ENCODE measurements at regions not wholly inside any gene's neighbourhood (a gene's known extent, or its start where the extent isn't known, plus 50 kb on each side); places are given as distances from the start of the nearest gene placed in this dataset.

GRCh38 chr10:32149252-32149955 lies 93.2 kb upstream of the KIF5B start (continued):
- TF ChIP-seq CREM (IDR thresholded peaks at IDR 0.05; ENCODE audit: low read depth): peak; percentile 60; the same call in 1 of the 2 replicates
- no peak for TF ChIP-seq RFX7 (CRISPR knock-in tag; IDR thresholded peaks at IDR 0.05)

GRCh38 chr10:32148864-32149251 lies 92.6 kb upstream of the KIF5B start:
- no peak for FAIRE-seq
- Histone ChIP-seq H3K27me3 (ENCODE audit: control insufficient read depth in 2 of 2, insufficient read depth in 2 of 2, low read length in 2 of 2) (no peaks in the 10 kb centered on the region; a peak in 1 of 5 replicates), H3K4me3 (no peak overlapping the region), H4K20me1 (replicated peaks; ENCODE audit: control insufficient read depth, insufficient read depth, low read length) (no peaks in the 10 kb centered on the region), H3K4me2 (ENCODE audit: insufficient read depth, low read length) (0 out of 2 replicates have a peak overlapping the region, but pooled peaks have one; percentile 53), H3K9me1 (ENCODE audit: control insufficient read depth, insufficient read depth, low read length) (no peaks in the 10 kb centered on the region), H3K79me2 (ENCODE audit: control insufficient read depth, insufficient read depth, low read length) (no peaks in the 10 kb centered on the region), H3K9ac (ENCODE audit: insufficient read depth in 1 of 2, low read depth in 2 of 2, low read length in 2 of 2) (no peak overlapping the region), H2AFZ (ENCODE audit: low read depth, low read length) (peak overlapping the region; percentile 38; the same call in 1 of the 2 replicates), H3K9me3 (replicated peaks; ENCODE audit: control insufficient read depth, insufficient read depth, low read depth, low read length) (no peaks in the 10 kb centered on the region), H3K27ac (ENCODE audit: extremely low read depth, low read depth, low read length) (0 out of 3 replicates have a peak overlapping the region, but pooled peaks have one; percentile 27), H3K4me1 (replicated peaks in 1 of 2; ENCODE audit: control insufficient read depth in 2 of 2, insufficient read depth in 2 of 2, low read length in 2 of 2) (peaks cover 4 to 15% of the 10 kb centered on the region in 2 experiments), H3K36me3 (ENCODE audit: control insufficient read depth, insufficient read depth, low read length) (no peaks in the 10 kb centered on the region)
- no TSS peak for BruUV-seq (replicated peaks)
- in situ Hi-C loops (cut with MboI): no loop called here
- TF ChIP-seq NEUROD1 (IDR thresholded peaks at IDR 0.05; ENCODE audit: borderline replicate concordance, low read depth, low read length, partially characterized antibody) (no peak), CTCF (IDR thresholded peaks at IDR 0.05 in 2 of 3, conservative IDR thresholded peaks at IDR 0.05 in 1 of 3; ENCODE audit: insufficient read depth in 2 of 3, low read depth in 1 of 3, low read length in 3 of 3) (no peak)
- no peak for DNase-seq (ENCODE audit: extremely low read depth in 1 of 4, low spot score in 3 of 4)
- no peak for ATAC-seq
- ChIA-PET POLR2A (interaction anchor here (0.6 to 1.0 kb wide), 3 partner anchors 9 to 34 kb away, joined by 3 to 5 read pairs (median 3); no protein-coding TSS in a partner anchor), CTCF (ENCODE audit: low intra/inter-chr PET ratio) (no interaction called here)
- intact Hi-C loops (cut with micrococcal nuclease): loop anchor here (10.0 kb wide), 1 partner anchor 94 kb away; the partner anchor contains the start of gene KIF5B
- 15% methylated on average over 3 of the region's 4 CpGs for WGBS (ENCODE audit: insufficient coverage, low coverage, missing lambda C conversion rate)

Data from K562 (cell line).